ENCODE measurements at regions not wholly inside any gene's neighbourhood (a gene's known extent, or its start where the extent isn't known, plus 50 kb on each side); places are given as distances from the start of the nearest gene placed in this dataset.

DNA sequence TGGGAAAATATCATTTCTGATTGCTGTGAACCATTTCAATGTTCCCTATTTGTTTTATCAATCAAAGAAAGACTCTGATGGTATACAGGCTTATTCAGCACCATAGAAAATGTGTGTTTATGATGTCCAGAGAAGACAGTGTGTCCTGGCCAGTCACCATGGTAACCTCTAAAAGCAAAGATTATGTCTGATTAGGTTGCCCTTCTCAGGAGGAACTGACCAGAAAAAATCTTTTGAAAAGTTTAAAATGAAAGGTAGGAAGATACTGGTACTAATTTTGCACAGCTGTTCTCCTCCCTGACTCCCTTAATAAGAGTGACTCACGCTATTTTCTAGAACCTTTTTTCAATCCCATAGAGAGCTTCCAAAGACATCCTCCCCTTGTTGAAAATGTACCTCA, 391.8 kb upstream of the DCN start:
- TF ChIP-seq, protein P1, sequence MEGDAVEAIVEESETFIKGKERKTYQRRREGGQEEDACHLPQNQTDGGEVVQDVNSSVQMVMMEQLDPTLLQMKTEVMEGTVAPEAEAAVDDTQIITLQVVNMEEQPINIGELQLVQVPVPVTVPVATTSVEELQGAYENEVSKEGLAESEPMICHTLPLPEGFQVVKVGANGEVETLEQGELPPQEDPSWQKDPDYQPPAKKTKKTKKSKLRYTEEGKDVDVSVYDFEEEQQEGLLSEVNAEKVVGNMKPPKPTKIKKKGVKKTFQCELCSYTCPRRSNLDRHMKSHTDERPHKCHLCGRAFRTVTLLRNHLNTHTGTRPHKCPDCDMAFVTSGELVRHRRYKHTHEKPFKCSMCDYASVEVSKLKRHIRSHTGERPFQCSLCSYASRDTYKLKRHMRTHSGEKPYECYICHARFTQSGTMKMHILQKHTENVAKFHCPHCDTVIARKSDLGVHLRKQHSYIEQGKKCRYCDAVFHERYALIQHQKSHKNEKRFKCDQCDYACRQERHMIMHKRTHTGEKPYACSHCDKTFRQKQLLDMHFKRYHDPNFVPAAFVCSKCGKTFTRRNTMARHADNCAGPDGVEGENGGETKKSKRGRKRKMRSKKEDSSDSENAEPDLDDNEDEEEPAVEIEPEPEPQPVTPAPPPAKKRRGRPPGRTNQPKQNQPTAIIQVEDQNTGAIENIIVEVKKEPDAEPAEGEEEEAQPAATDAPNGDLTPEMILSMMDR (conservative IDR thresholded peaks at IDR 0.05; ENCODE audit: low read length), result no peak
- TF ChIP-seq EZH2phosphoT487 (IDR thresholded peaks at IDR 0.05; ENCODE audit: borderline replicate concordance, low read depth, low read length), result no peak
